HepG2 (cell line): ENCODE measurements at regions not wholly inside any gene's neighbourhood (a gene's known extent, or its start where the extent isn't known, plus 50 kb on each side); places are given as distances from the start of the nearest gene placed in this dataset.

Experiments used
- ATAC-seq: fragments of 200-7000 bp; cut with Tn5 transposase; 3 replicates; pipeline ENCODE4 v1.9.1; 2020; ENCODE audit warnings: mild to moderate bottlenecking, moderate library complexity
- BruUV-seq: library from RNA; stranded (reverse); fragments of 400-500 nt; replicated peaks from 2 replicates; lab custom pipeline; 2021; lab: Mats Ljungman, UMichigan
- CTCF ChIA-PET: fragments of 300-600 bp; formaldehyde crosslinking; extraction: SDS; loops from one replicate; lab custom pipeline; 2021; ENCODE audit warnings: low total read pairs, inconsistent platforms, low intra/inter-chr PET ratio; lab: Yijun Ruan, JAX
- POLR2A ChIA-PET: fragments of 350-600 bp; sonication (Branson Sonifier 250); formaldehyde crosslinking; loops from one replicate; lab custom pipeline; 2020; ENCODE audit warnings: antibody characterized with exemption, inconsistent platforms; lab: Yijun Ruan, JAX
- DNase-seq: peaks from one replicate; pipeline ENCODE4 v3.0.0-alpha.2; 2015; ENCODE audit warnings: low spot score
- FAIRE-seq: peaks from 3 replicates; lab custom pipeline; 2011; peaks lifted over from hg19 to GRCh38; lab: Jason Lieb, UNC
- H2AFZ ChIP-seq: one replicate; pipeline ENCODE4 v1.6.1; 2011; ENCODE audit warnings: low read length, inconsistent platforms
- H3K27ac ChIP-seq: fragments of 300-600 bp; 3 replicates; pipeline ENCODE4 v1.8.0; 2011; ENCODE audit warnings: mixed run types, mild to moderate bottlenecking, mixed read lengths, low read length, inconsistent platforms; ENCODE audit not compliant: insufficient read depth; ENCODE audit errors: extremely low read length
- H3K27me3 ChIP-seq, 2 experiments: fragments of 200-600 bp in 1 of 2; 2 replicates in 1 of 2; 3 replicates in 1 of 2; pipeline versions ENCODE4 v1.6.0 to v1.8.0; 2011; ENCODE audit warnings: low read length in 2 of 2, mild to moderate bottlenecking in 2 of 2, moderate library complexity in 2 of 2, inconsistent platforms in 1 of 2; ENCODE audit not compliant: insufficient read depth in 2 of 2, control insufficient read depth in 1 of 2
- H3K36me3 ChIP-seq, 2 experiments: fragments of 200-600 bp in 1 of 2; replicated peaks in 1 of 2; 2 replicates in 1 of 2; 3 replicates in 1 of 2; pipeline versions ENCODE4 v1.5.1 to v1.8.0; 2011; ENCODE audit warnings: low read length in 2 of 2, inconsistent platforms in 1 of 2; ENCODE audit not compliant: insufficient read depth in 2 of 2, control insufficient read depth in 1 of 2
- H3K4me1 ChIP-seq: 2 replicates; pipeline ENCODE4 v1.5.1; 2012; ENCODE audit warnings: low read length, inconsistent platforms; ENCODE audit not compliant: insufficient read depth
- H3K4me2 ChIP-seq: 2 replicates; pipeline ENCODE4 v1.6.0; 2011; ENCODE audit warnings: low read depth, low read length, inconsistent platforms
- H3K4me3 ChIP-seq, 3 experiments: fragments of 200-600 bp in 1 of 3; sonication (generic), shearing (Covaris generic) in 1 of 3; replicated peaks in 1 of 3; 2 replicates each; pipeline ENCODE4 v1.5.1; 2011 to 2016; ENCODE audit warnings: low read length in 3 of 3, inconsistent platforms in 2 of 3, low read depth in 2 of 3, mild to moderate bottlenecking in 2 of 3, control low read depth in 1 of 3, mixed read lengths in 1 of 3; ENCODE audit not compliant: insufficient read depth in 1 of 3
- H3K79me2 ChIP-seq: one replicate; pipeline ENCODE4 v1.6.1; 2011; ENCODE audit warnings: low read length, inconsistent platforms; ENCODE audit not compliant: insufficient read depth
- H3K9ac ChIP-seq: 2 replicates; pipeline ENCODE4 v1.6.0; 2011; ENCODE audit warnings: mild to moderate bottlenecking, low read depth, low read length, inconsistent platforms; ENCODE audit not compliant: insufficient read depth
- H3K9me3 ChIP-seq: 2 replicates; pipeline ENCODE4 v1.5.1; 2012; ENCODE audit warnings: mild to moderate bottlenecking, low read length
- H4K20me1 ChIP-seq: 2 replicates; pipeline ENCODE4 v1.6.0; 2011; ENCODE audit warnings: inconsistent platforms, mild to moderate bottlenecking, low read length, moderate library complexity; ENCODE audit not compliant: insufficient read depth
- AFF4 ChIP-seq: sonication (generic); formaldehyde crosslinking; IDR thresholded peaks from 2 replicates; pipeline ENCODE4 v1.4.0; 2020; ENCODE audit warnings: missing genetic modification reagents
- AKNA ChIP-seq: sonication (generic); formaldehyde crosslinking; IDR thresholded peaks from 2 replicates; pipeline ENCODE4 v1.4.0; 2020; ENCODE audit warnings: missing genetic modification reagents, borderline replicate concordance
- SCMH1 ChIP-seq: sonication (generic); formaldehyde crosslinking; IDR thresholded peaks from 2 replicates; pipeline ENCODE4 v1.9.0; 2021; ENCODE audit warnings: missing genetic modification reagents, mild to moderate bottlenecking, borderline replicate concordance
- USF2 ChIP-seq, 2 experiments: sonication (generic) in 1 of 2; formaldehyde crosslinking in 1 of 2; IDR thresholded peaks; 2 replicates each; pipeline versions ENCODE4 v1.5.1 to v1.6.1; 2011 to 2020; ENCODE audit warnings: borderline replicate concordance in 1 of 2, low read depth in 1 of 2, low read length in 1 of 2, mild to moderate bottlenecking in 1 of 2, missing genetic modification reagents in 1 of 2, moderate library complexity in 1 of 2
- WGBS: methylation state at CpG from one replicate; pipeline ENCODE4 v1.1.6; 2017; ENCODE audit warnings: low lambda C conversion rate; 5-methylcytosine and 5-hydroxymethylcytosine counted together
- in situ Hi-C: cut with HindIII; loops from 2 replicates; pipeline ENCODE4 v1.10.0; 2017; ENCODE audit warnings: low pct_unique_long_range_greater_than_20kb; ENCODE audit not compliant: extremely low pct_ligation_motif_present
- intact Hi-C: fragments of 100-400 bp; cut with micrococcal nuclease; formaldehyde crosslinking; loops from one replicate; pipeline ENCODE4 v1.10.0; 2022; ENCODE audit not compliant: unreplicated experiment

DNA sequence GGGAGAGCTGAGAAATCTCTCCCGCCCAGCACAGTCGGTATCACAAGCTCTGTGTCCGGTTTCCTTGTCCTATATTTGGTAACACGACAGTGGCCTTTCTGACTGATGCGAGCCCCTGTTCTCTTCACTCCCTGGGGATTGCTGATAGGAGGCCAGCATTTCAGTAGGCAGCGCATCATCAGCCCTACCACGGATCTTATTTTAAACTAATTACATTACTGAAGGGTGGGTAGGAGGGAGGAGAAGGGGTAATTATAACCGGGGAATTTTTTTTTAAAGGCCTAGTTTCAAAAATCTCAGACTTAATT, 125.6 kb upstream of the LGALSL start (continued):
- TF ChIP-seq AKNA (CRISPR knock-in tag): no peak
- no peak for TF ChIP-seq SCMH1 (CRISPR knock-in tag)
- TF ChIP-seq, all 625 proteins: peak for 0

DNA sequence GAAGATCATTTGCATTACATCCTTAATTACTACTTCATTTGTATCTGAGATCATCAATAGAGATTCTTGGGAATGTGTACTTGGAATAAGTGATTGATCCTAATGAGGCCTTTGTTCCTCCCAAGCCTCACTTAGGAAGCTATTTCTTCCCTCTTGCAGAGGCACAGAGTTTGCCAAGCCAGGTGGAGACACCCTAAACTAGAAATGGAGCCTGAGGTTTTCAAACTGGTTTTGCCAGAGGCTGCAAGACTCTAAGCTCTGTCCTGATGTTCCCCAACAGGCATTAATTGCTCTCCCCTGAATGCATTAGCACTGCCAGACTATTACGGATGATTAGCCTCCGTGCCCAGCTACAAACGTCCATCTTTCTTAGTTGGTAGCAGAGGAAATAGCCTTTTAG, 125.2 kb upstream of the LGALSL start:
- H3K9ac ChIP-seq: no peak overlapping the region
- FAIRE-seq (no peak), DNase-seq (no peak), ATAC-seq (no peak)
- no peak for TF ChIP-seq AFF4 (CRISPR knock-in tag)
- no peak for TF ChIP-seq USF2 (IDR thresholded peaks at IDR 0.05; ENCODE audit: low read depth, low read length)
- TF ChIP-seq USF2 (CRISPR knock-in tag; IDR thresholded peaks at IDR 0.05; ENCODE audit: borderline replicate concordance): no peak
- H3K27me3 ChIP-seq: peaks cover 0 to 44% of the 10 kb centered on the region in 2 experiments; a peak in 3 of 5 replicates
- ChIA-PET POLR2A (no interaction called here), CTCF (interaction anchor here (1.4 kb wide), 1 partner anchor 159 kb away, joined by 4 read pairs; no protein-coding TSS in a partner anchor)
- no peak overlapping the region for H3K4me3 ChIP-seq
- no peaks in the 10 kb centered on the region for H3K4me1 ChIP-seq
- H3K4me2 ChIP-seq: no peak overlapping the region
- no peaks in the 10 kb centered on the region for H3K9me3 ChIP-seq
- no peak overlapping the region for H2AFZ ChIP-seq
- no peaks in the 10 kb centered on the region for H3K79me2 ChIP-seq
- 25% methylated on average over 3 of the region's 3 CpGs for WGBS
- intact Hi-C loops: no loop called here
- in situ Hi-C loops: loop anchor here (5.0 kb wide), 1 partner anchor 281 kb away; no protein-coding TSS in a partner anchor
- no TSS peak for BruUV-seq
- no peak overlapping the region for H3K27ac ChIP-seq
- no peaks in the 10 kb centered on the region for H3K36me3 ChIP-seq
- H4K20me1 ChIP-seq: no peaks in the 10 kb centered on the region
